Erythroblast (primary cell): ENCODE measurements at regions not wholly inside any gene's neighbourhood (a gene's known extent, or its start where the extent isn't known, plus 50 kb on each side); places are given as distances from the start of the nearest gene placed in this dataset.

Source experiments
- GATA1 ChIP-seq: IDR thresholded peaks from 2 replicates; pipeline ENCODE4 v1.6.1; 2011; ENCODE audit warnings: low read depth, mild to moderate bottlenecking, control low read depth, low read length, moderate library complexity
- POLR2A ChIP-seq: IDR thresholded peaks from 2 replicates; pipeline ENCODE4 v1.6.1; 2011; ENCODE audit warnings: mild to moderate bottlenecking, low read length

DNA sequence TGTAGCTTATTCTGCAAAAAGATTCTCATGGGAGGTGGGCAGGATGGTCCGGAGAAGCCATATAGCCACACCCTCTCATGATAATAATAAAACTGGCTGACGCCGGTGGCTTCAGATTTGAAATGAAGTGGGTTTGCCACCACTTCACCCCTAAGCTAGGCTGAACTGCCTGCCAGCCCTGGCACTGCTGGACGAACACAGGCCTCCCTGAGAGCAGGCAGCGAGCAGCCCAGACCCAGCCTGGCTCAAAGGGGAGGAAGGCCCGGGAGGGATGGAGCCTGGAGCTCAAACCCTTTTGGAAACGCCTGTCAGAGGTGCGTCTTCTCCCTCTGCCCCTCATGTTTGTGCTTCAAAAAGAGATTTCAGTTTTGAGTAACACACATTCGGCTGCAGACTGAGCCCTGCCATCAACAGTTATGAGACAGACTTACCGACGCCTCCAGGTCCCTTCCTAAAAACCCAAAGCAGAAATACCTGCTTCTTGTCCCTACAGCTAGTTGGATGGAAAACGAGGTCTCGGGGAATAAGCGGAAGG lies 71.1 kb upstream of the HPCAL1 start:
- no peak for TF ChIP-seq POLR2A
- no peak for TF ChIP-seq GATA1
